ENCODE measurements at regions not wholly inside any gene's neighbourhood (a gene's known extent, or its start where the extent isn't known, plus 50 kb on each side); places are given as distances from the start of the nearest gene placed in this dataset.

DNA sequence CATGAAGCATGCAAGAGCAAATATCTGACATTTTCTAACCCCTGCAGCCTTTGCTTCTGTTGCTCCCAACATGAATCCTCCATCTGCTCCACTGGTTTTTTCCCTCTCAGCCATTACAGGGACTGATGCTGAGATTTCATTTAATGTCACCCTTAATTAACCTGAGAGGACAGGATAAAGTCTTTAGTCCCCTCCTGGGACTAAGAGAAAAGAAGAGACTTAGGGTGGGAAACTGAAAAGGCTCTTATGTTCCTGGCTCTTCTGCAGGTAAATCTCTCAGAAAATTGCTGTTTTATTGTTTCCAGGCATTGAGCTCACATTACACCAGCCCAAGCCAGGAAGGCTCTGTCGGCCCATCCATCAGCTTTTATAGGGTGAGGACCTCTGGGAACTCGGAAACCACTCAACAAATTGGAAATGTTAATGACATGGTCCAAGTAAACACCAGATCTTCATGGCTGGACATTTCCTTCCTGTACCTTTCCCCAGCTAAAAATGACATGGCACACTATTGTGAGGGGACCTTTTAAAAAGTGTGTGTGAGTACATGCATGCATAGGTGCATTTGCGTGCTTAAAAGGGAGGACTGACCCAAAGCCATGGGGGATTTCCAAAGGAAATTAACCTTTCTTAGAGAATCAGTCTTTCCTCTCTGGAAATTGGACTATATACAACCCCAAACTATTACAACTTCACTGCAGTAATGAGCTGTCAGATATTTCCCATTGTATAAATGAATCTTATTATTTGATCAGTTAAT is 408.1 kb upstream of the TMTC1 start:
- no peak overlapping the region for H3K4me3 ChIP-seq
- H3K36me3 ChIP-seq: no peaks in the 10 kb centered on the region
- H3K4me1 ChIP-seq: no peaks in the 10 kb centered on the region
- intact Hi-C loops (cut with DNase I; ENCODE audit: low total_unique reads) (no loop called here), in situ Hi-C loops (cut with MboI; ENCODE audit: low sequenced_read_pairs in 4 of 4) (no loop called here)
- ATAC-seq (no peak), DNase-seq (no peak)
- H3K9me3 ChIP-seq: no peaks in the 10 kb centered on the region
- H3K27ac ChIP-seq: no peak overlapping the region
- TF ChIP-seq, protein P1, sequence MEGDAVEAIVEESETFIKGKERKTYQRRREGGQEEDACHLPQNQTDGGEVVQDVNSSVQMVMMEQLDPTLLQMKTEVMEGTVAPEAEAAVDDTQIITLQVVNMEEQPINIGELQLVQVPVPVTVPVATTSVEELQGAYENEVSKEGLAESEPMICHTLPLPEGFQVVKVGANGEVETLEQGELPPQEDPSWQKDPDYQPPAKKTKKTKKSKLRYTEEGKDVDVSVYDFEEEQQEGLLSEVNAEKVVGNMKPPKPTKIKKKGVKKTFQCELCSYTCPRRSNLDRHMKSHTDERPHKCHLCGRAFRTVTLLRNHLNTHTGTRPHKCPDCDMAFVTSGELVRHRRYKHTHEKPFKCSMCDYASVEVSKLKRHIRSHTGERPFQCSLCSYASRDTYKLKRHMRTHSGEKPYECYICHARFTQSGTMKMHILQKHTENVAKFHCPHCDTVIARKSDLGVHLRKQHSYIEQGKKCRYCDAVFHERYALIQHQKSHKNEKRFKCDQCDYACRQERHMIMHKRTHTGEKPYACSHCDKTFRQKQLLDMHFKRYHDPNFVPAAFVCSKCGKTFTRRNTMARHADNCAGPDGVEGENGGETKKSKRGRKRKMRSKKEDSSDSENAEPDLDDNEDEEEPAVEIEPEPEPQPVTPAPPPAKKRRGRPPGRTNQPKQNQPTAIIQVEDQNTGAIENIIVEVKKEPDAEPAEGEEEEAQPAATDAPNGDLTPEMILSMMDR (IDR thresholded peaks at IDR 0.05 in 4 of 5, conservative IDR thresholded peaks at IDR 0.05 in 1 of 5): no peak
- TF ChIP-seq POLR2A (IDR thresholded peaks at IDR 0.05): no peak
- no peaks in the 10 kb centered on the region for H3K27me3 ChIP-seq

DNA sequence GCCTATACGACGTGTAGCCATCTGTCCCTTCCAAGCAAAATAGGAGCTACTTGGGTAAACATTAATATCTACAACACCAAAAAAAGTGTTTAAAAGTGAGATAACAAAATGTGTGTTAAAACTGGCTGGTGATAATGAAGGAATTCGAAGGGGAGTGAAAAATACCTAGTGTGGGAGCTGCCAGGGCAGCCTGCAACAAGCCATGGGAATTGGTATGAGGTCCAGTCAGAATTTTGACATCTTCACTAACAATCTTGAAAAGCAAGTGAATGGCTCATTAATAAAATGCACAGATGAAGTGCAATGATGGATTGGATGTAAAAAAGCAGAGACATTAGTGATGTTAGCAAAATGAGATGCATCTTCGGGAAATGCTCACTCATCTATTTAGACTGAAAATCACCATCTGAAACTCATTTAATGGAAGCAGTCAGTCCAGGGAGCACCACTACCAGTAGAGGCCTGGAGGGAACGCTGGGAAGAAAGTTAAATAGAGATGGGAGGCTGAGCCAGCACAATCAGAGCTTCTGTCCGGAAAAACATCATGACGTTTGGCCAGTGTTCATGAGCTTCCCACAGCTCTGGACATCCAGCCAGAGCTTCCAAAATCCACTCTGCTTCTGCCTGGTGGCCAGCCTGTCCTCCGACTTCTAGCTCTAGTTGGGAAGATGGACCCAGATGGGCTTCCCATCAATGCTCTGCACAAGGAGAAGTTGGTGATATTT is 405.0 kb upstream of the TMTC1 start:
- Histone ChIP-seq H3K4me1 (no peaks in the 10 kb centered on the region), H3K27me3 (no peaks in the 10 kb centered on the region), H3K9me3 (no peaks in the 10 kb centered on the region), H3K36me3 (no peaks in the 10 kb centered on the region), H3K27ac (no peak overlapping the region), H3K4me3 (no peak overlapping the region)
- ATAC-seq (no peak), DNase-seq (no peak)
- intact Hi-C loops (cut with DNase I; ENCODE audit: low total_unique reads) (no loop called here), in situ Hi-C loops (cut with MboI; ENCODE audit: low sequenced_read_pairs in 4 of 4) (no loop called here)
- no peak for TF ChIP-seq POLR2A (IDR thresholded peaks at IDR 0.05)
- TF ChIP-seq, protein P1 (IDR thresholded peaks at IDR 0.05 in 4 of 5, conservative IDR thresholded peaks at IDR 0.05 in 1 of 5): no peak

DNA sequence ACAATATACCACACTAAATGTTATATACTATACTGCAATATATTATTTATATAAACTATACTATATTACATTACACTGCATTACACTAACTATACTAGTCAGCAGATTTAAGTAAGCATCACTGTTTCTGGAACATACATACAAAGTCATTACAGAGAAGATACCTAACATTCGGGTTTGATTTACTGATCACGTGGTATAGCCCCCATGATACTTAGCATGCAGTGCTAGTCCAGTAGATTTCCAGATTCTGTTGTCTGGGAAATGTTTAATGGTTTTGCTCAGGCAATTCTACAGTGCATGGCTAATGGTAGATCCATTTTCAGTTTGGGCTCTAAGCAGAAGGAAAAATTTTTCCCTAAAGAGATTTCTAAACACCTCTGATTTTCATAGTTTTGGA is 403.7 kb upstream of the TMTC1 start:
- Histone ChIP-seq H3K9me3 (no peaks in the 10 kb centered on the region), H3K4me1 (no peaks in the 10 kb centered on the region), H3K27me3 (no peaks in the 10 kb centered on the region), H3K27ac (no peak overlapping the region), H3K36me3 (no peaks in the 10 kb centered on the region), H3K4me3 (no peak overlapping the region)
- no peak for DNase-seq
- in situ Hi-C loops (cut with MboI; ENCODE audit: low sequenced_read_pairs in 4 of 4) (no loop called here), intact Hi-C loops (cut with DNase I; ENCODE audit: low total_unique reads) (no loop called here)
- TF ChIP-seq, protein P1 (IDR thresholded peaks at IDR 0.05 in 4 of 5, conservative IDR thresholded peaks at IDR 0.05 in 1 of 5): no peak
- no peak for ATAC-seq

DNA sequence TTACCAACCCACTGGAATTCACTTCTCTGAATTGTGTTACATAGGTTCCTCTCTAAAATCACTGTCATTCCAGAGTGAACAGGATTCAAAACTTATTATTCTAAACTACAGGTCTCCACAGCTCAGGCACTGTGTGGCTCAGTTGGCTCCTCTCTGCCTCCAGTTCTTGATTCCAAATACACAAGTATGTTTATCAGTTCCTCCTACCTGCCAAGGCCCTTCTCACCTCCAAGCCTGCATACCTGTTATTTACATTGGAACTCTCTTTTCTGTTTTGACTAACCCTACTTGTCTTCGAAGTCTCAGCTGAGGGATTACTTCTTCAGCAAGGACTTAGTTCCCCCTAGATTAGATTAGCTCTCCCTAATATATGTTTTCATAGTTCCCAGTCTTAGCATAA is 397.6 kb upstream of the TMTC1 start:
- Histone ChIP-seq H3K4me3 (no peak overlapping the region), H3K27ac (no peak overlapping the region), H3K36me3 (no peaks in the 10 kb centered on the region), H3K4me1 (no peaks in the 10 kb centered on the region), H3K27me3 (no peaks in the 10 kb centered on the region), H3K9me3 (no peaks in the 10 kb centered on the region)
- intact Hi-C loops (cut with DNase I; ENCODE audit: low total_unique reads) (no loop called here), in situ Hi-C loops (cut with MboI; ENCODE audit: low sequenced_read_pairs in 4 of 4) (no loop called here)
- no peak for TF ChIP-seq POLR2A (IDR thresholded peaks at IDR 0.05)
- TF ChIP-seq, protein P1 (IDR thresholded peaks at IDR 0.05 in 4 of 5, conservative IDR thresholded peaks at IDR 0.05 in 1 of 5): no peak
- ATAC-seq (no peak), DNase-seq (no peak)
